Stimulated activated naive CD4-positive, alpha-beta T cell treated with Interleukin-2 at 50 U/mL for 16 hours (primary cell): ENCODE measurements at regions not wholly inside any gene's neighbourhood (a gene's known extent, or its start where the extent isn't known, plus 50 kb on each side); places are given as distances from the start of the nearest gene placed in this dataset.
"Not testable (repeated sequence)": the region's sequence is repeated elsewhere in the genome, so short reads cannot be mapped to it uniquely, and the experiment has no call there.

Source experiments
- DNase-seq: peaks from one replicate; lab custom pipeline; 2025; lab: John Stamatoyannopoulos, UW

GRCh38 chr7:149995369-149996026 is 121.7 kb downstream of the ATP6V0E2 start:
- DNase-seq, result not testable (repeated sequence)

GRCh38 chr7:150000780-150001599 is 127.2 kb downstream of the ATP6V0E2 start:
- DNase-seq, result not testable (repeated sequence)

- no peak for DNase-seq
Observed at GRCh38 chr7:150003304-150003810, 129.6 kb downstream of the ATP6V0E2 start.

GRCh38 chr7:150003973-150004372 is 130.2 kb downstream of the ATP6V0E2 start:
- not testable (repeated sequence) for DNase-seq

GRCh38 chr7:150004843-150005242 is 131.1 kb downstream of the ATP6V0E2 start:
- DNase-seq, result not testable (repeated sequence)

DNA sequence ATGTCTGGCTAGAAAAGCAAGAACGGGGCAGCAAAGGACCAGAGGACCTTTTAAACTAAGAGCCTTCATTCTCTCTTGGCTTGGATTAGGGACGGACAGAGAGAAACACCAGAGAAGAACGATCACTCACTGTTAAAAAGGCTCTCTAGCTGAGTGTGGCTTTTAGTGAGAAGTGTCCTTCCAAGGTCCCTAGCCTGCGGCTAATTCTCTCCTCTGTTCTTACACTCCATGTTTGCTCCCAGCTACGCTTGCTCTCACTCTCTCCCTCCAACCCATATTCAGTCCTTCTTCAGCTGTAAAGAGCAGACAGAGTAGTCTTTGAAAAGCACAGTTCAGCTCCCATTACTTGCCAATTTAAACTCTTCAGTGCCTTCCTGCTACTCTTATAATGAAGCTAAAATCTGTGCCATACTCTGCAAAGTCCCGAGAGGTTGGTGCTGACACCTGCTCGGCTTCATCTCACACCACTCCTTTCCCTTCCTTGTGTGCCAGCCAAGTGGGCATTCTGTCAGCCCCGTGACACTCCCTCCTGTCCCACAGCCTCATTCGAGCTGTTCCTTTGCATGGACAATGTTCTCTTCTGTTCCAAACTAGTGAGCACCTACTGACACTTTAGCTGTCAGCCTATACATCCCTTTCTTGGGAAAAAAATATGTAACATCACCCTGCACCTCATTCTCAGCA is 136.0 kb downstream of the ATP6V0E2 start:
- DNase-seq, result not testable (repeated sequence)

- DNase-seq, result not testable (repeated sequence)
Observed at GRCh38 chr7:150016651-150017189, 143.0 kb downstream of the ATP6V0E2 start.

GRCh38 chr7:150020210-150020609 is 146.4 kb downstream of the ATP6V0E2 start:
- DNase-seq, result not testable (repeated sequence)

DNA sequence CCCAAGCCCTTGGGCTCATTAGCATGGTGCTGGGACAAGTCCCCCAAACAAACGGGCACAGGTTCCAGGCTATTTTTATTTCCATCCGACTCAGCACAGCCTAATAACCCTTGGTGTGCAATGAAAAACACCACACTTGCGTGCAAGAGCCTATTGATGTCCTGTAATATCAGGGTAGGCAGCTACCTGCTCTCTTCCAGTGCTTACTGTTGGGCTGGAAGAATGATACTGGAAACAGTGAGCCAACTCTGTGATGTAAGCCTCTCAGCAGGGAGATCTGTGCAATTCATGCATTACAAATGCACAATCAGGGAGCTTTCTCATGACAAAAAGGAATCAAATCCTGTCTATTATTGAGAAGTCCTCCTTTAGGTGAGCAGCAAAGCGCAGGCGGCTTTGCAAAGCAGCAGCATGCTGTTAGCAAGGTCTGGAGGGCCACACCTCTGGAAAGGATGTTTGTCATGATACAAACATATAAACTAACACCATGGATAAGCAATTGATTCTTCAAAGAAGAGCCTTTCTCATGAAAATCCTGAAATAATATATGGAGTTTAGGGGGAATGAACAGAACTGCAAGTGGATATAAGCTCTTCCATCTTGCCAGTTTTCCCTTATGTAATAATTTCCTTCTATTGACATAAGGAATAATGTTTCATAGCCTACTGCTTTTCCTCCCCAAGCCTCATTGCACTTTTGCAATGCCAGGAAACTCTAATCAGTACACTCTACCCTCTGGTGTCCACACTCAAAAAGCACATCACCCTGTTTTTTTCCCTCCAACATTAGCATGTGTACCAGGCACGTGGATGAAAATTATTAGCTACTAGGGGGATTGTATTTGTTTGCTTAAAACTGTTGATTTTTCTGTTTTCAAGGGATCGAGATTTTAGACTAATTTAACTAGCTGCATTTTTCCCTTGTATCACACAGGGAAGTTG is 151.1 kb downstream of the ATP6V0E2 start:
- not testable (repeated sequence) for DNase-seq

- DNase-seq, result not testable (repeated sequence)
Observed at GRCh38 chr7:150025802-150026201, 152.0 kb downstream of the ATP6V0E2 start.

- not testable (repeated sequence) for DNase-seq
Observed at GRCh38 chr7:150028344-150029012, 154.7 kb downstream of the ATP6V0E2 start.

DNA sequence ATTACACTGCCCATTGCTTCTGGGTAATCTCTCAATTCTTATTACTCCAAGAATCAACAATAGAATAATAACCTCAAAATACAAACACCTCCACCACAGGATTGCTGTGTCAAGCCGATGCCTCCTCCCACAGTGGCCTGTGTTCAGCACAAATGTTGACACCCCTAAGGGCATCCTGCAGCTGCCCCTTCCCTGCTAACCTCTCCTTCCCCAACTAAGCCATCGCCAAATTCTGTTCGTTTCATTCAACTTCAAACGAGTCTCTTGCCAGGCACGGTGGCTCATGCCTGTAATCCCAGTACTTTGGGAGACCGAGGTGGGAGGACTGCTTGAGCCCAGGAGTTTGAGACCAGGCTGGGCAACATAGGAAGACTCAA is 155.2 kb downstream of the ATP6V0E2 start:
- not testable (repeated sequence) for DNase-seq

GRCh38 chr7:150031733-150032132 is 158.0 kb downstream of the ATP6V0E2 start:
- not testable (repeated sequence) for DNase-seq

DNA sequence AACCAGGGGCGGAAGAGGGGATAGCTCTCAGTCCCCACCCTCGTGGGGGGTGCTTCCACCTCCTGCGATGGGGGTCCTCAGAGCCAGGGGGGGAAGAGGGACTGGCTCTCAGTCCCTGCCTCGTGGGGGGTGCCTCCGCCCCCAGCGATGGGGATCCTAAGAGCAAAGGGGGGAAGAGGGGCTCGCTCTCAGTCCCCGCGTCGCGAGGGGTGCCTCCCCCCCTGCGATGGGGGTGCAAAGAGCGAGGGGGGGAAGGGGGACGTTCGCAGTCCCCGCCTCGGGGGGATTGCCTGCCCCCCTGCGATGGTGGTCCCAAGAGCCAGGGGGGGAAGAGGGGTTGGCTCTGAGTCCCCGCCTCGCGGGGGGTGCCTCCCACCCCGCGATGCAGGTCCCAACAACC is 159.9 kb downstream of the ATP6V0E2 start:
- DNase-seq, result not testable (repeated sequence)

GRCh38 chr7:150035769-150036168 is 162.0 kb downstream of the ATP6V0E2 start:
- not testable (repeated sequence) for DNase-seq

GRCh38 chr7:150039061-150039460 is 165.3 kb downstream of the ATP6V0E2 start:
- not testable (repeated sequence) for DNase-seq

DNA sequence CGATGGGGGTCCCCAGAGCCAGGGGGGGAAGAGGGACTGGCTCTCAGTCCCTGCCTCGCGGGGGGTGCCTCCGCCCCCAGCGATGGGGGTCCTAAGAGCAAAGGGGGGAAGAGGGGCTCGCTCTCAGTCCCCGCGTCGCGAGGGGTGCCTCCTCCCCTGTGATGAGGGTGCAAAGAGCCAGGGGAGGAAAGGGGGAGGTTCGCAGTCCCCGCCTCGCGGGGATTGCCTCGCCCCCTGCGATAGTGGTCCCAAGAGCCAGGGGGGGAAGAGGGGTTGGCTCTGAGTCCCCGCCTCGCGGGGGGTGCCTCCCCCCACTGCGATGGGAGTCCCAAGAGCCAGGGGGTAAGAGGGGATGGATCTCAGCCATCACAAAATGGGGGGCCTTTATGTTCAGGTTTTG is 168.5 kb downstream of the ATP6V0E2 start:
- DNase-seq, result not testable (repeated sequence)

GRCh38 chr7:150044771-150045170 is 171.0 kb downstream of the ATP6V0E2 start:
- not testable (repeated sequence) for DNase-seq

DNA sequence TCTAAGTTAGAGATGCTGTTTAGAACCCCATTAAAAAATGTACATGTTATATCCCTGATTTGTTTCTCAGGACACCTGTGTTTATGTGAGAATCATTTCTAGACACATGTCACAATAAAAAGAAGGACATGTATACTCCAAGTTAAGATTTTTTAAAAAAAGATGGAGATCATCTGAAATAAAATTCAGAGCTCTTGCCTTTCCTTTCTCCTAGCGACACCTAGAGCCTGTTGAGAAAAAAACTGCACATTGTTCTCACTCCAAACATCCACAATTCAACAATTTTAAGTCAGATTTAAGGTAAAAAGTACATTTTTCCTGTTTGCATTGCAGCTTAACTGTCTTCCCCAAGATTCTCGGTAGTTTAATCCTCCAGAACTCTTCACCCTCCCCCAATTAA is 171.8 kb downstream of the ATP6V0E2 start:
- not testable (repeated sequence) for DNase-seq
